IPS-20b (cell line): ENCODE measurements at regions not wholly inside any gene's neighbourhood (a gene's known extent, or its start where the extent isn't known, plus 50 kb on each side); places are given as distances from the start of the nearest gene placed in this dataset.

ENCODE experiments used
- H3K27ac ChIP-seq: one replicate; pipeline ENCODE4 v1.5.1; 2013; ENCODE audit warnings: low read length
- H3K27me3 ChIP-seq: 2 replicates; pipeline ENCODE4 v1.6.1; 2013; ENCODE audit warnings: mild to moderate bottlenecking, low read length, inconsistent platforms; ENCODE audit not compliant: insufficient read depth
- H3K36me3 ChIP-seq: 2 replicates; pipeline ENCODE4 v1.6.1; 2013; ENCODE audit warnings: low read depth, mild to moderate bottlenecking, inconsistent platforms, low read length, moderate library complexity; ENCODE audit not compliant: insufficient read depth
- H3K4me1 ChIP-seq: 2 replicates; pipeline ENCODE4 v1.6.1; 2013; ENCODE audit warnings: mild to moderate bottlenecking, control low read depth, inconsistent platforms, low read length, moderate library complexity; ENCODE audit not compliant: insufficient read depth
- H3K4me3 ChIP-seq: 2 replicates; pipeline ENCODE4 v1.5.1; 2013; ENCODE audit warnings: mild to moderate bottlenecking, low read length, inconsistent platforms
- H3K9ac ChIP-seq: 2 replicates; pipeline ENCODE4 v1.6.1; 2013; ENCODE audit warnings: low read depth, mild to moderate bottlenecking, inconsistent platforms, low read length, moderate library complexity
- H3K9me3 ChIP-seq: 2 replicates; pipeline ENCODE4 v1.6.1; 2013; ENCODE audit warnings: mild to moderate bottlenecking, low read depth, low read length, inconsistent platforms; ENCODE audit not compliant: insufficient read depth

- Histone ChIP-seq H3K36me3 (no peaks in the 10 kb centered on the region), H3K27me3 (peaks cover under 1% of the 10 kb centered on the region; the same call in 1 of the 2 replicates), H3K4me3 (no peak overlapping the region), H3K27ac (no peak overlapping the region), H3K9me3 (peaks cover 50% of the 10 kb centered on the region), H3K4me1 (no peaks in the 10 kb centered on the region), H3K9ac (no peak overlapping the region)
Measured at GRCh38 chr2:215207791-215208367, 69.5 kb upstream of the ABCA12 start.

GRCh38 chr2:215207041-215207440 lies 68.6 kb upstream of the ABCA12 start:
- Histone ChIP-seq H3K9me3 (peaks cover 45% of the 10 kb centered on the region), H3K9ac (no peak overlapping the region), H3K36me3 (no peaks in the 10 kb centered on the region), H3K4me1 (no peaks in the 10 kb centered on the region), H3K4me3 (no peak overlapping the region), H3K27me3 (no peaks in the 10 kb centered on the region), H3K27ac (no peak overlapping the region)

GRCh38 chr2:215205787-215206186 lies 67.4 kb upstream of the ABCA12 start:
- H3K27ac ChIP-seq: no peak overlapping the region
- peaks cover 33% of the 10 kb centered on the region for H3K9me3 ChIP-seq
- no peak overlapping the region for H3K4me3 ChIP-seq
- no peaks in the 10 kb centered on the region for H3K4me1 ChIP-seq
- H3K27me3 ChIP-seq: no peaks in the 10 kb centered on the region
- H3K9ac ChIP-seq: no peak overlapping the region
- H3K36me3 ChIP-seq: no peaks in the 10 kb centered on the region

- Histone ChIP-seq H3K4me3 (no peak overlapping the region), H3K27ac (no peak overlapping the region), H3K9ac (no peak overlapping the region), H3K36me3 (no peaks in the 10 kb centered on the region), H3K27me3 (no peaks in the 10 kb centered on the region), H3K9me3 (no peaks in the 10 kb centered on the region), H3K4me1 (no peaks in the 10 kb centered on the region)
Measured at GRCh38 chr2:215191477-215191876, 53.1 kb upstream of the ABCA12 start.

GRCh38 chr2:215190588-215190987 lies 52.2 kb upstream of the ABCA12 start:
- Histone ChIP-seq H3K4me3 (no peak overlapping the region), H3K4me1 (no peaks in the 10 kb centered on the region)

GRCh38 chr2:215189393-215189792 lies 51.0 kb upstream of the ABCA12 start:
- H3K9ac ChIP-seq: no peak overlapping the region
- H3K9me3 ChIP-seq: no peaks in the 10 kb centered on the region
- H3K27ac ChIP-seq: no peak overlapping the region
- H3K4me3 ChIP-seq: no peak overlapping the region
- no peaks in the 10 kb centered on the region for H3K36me3 ChIP-seq
- no peaks in the 10 kb centered on the region for H3K4me1 ChIP-seq
- no peaks in the 10 kb centered on the region for H3K27me3 ChIP-seq

More at GRCh38 chr2:215190588-215190987, 52.2 kb upstream of the ABCA12 start:
- no peaks in the 10 kb centered on the region for H3K9me3 ChIP-seq
- H3K27me3 ChIP-seq: no peaks in the 10 kb centered on the region
- no peak overlapping the region for H3K27ac ChIP-seq
- H3K9ac ChIP-seq: no peak overlapping the region
- H3K36me3 ChIP-seq: no peaks in the 10 kb centered on the region
